Panc1 (cell line): ENCODE measurements at regions not wholly inside any gene's neighbourhood (a gene's known extent, or its start where the extent isn't known, plus 50 kb on each side); places are given as distances from the start of the nearest gene placed in this dataset.

Experiments
- ATAC-seq: fragments of 200-7000 bp; cut with Tn5 transposase; 2 replicates; pipeline ENCODE4 v1.9.1; 2020; ENCODE audit warnings: mild to moderate bottlenecking, moderate library complexity
- BruUV-seq: library from RNA; stranded (reverse); fragments of 400-500 nt; replicated peaks from 2 replicates; lab custom pipeline; 2021; lab: Mats Ljungman, UMichigan
- CTCF ChIA-PET: fragments of 300-600 bp; sonication (Branson Sonifier 250); formaldehyde crosslinking; loops from one replicate; lab custom pipeline; 2022; ENCODE audit warnings: antibody characterized with exemption; lab: Charles Lee
- POLR2A ChIA-PET: fragments of 300-600 bp; sonication (Branson Sonifier 250); formaldehyde crosslinking; loops from one replicate; lab custom pipeline; 2022; ENCODE audit warnings: antibody characterized with exemption; lab: Charles Lee
- DNase-seq: peaks from one replicate; pipeline ENCODE4 v3.0.0-alpha.2; 2010; ENCODE audit warnings: low read depth, low spot score
- H3K27ac ChIP-seq: 2 replicates; pipeline ENCODE4 v1.5.1; 2011; ENCODE audit warnings: mild to moderate bottlenecking, low read length, inconsistent platforms
- H3K27me3 ChIP-seq: fragments of 200-500 bp; sonication (Bioruptor generic); 2 replicates; pipeline ENCODE4 v1.6.0; 2014; ENCODE audit warnings: low read length, inconsistent platforms; ENCODE audit not compliant: control insufficient read depth, insufficient read depth
- H3K36me3 ChIP-seq: fragments of 200-500 bp; sonication (Bioruptor generic); 2 replicates; pipeline ENCODE4 v1.5.1; 2014; ENCODE audit warnings: inconsistent platforms, mild to moderate bottlenecking, low read length, moderate library complexity; ENCODE audit not compliant: control insufficient read depth, insufficient read depth
- H3K4me1 ChIP-seq: 2 replicates; pipeline ENCODE4 v1.5.1; 2011; ENCODE audit warnings: inconsistent platforms, mild to moderate bottlenecking, low read length, moderate library complexity; ENCODE audit not compliant: control insufficient read depth, insufficient read depth
- H3K4me3 ChIP-seq, 2 experiments: 2 replicates each; pipeline ENCODE4 v1.5.1; 2011 to 2012; ENCODE audit warnings: low read depth in 2 of 2, low read length in 2 of 2, mild to moderate bottlenecking in 2 of 2, inconsistent platforms in 1 of 2, moderate library complexity in 1 of 2
- H3K9me3 ChIP-seq: fragments of 200-500 bp; sonication (Bioruptor generic); 2 replicates; pipeline ENCODE4 v1.5.1; 2014; ENCODE audit warnings: low read depth, mild to moderate bottlenecking, inconsistent platforms, low read length, moderate library complexity; ENCODE audit not compliant: control insufficient read depth, insufficient read depth
- POLR2AphosphoS5 ChIP-seq: IDR thresholded peaks from 2 replicates; pipeline ENCODE4 v1.6.1; 2012; ENCODE audit warnings: mild to moderate bottlenecking, low read depth, low read length, moderate library complexity
- SIN3A ChIP-seq: IDR thresholded peaks from 2 replicates; pipeline ENCODE4 v1.6.1; 2012; ENCODE audit warnings: low read depth, mild to moderate bottlenecking, low read length, moderate library complexity, borderline replicate concordance; ENCODE audit not compliant: insufficient read depth
- TCF7L2 ChIP-seq: IDR thresholded peaks from 2 replicates; pipeline ENCODE4 v1.6.1; 2011; ENCODE audit warnings: mild to moderate bottlenecking, low read depth, low read length, inconsistent platforms
- in situ Hi-C: cut with HindIII; loops from 2 replicates; pipeline ENCODE4 v1.10.0; 2016; ENCODE audit warnings: low sequenced_read_pairs, low pct_unique_long_range_greater_than_20kb
- intact Hi-C: fragments of 100-400 bp; cut with micrococcal nuclease; formaldehyde crosslinking; loops from one replicate; pipeline ENCODE4 v1.10.0; 2022; ENCODE audit not compliant: unreplicated experiment
- TF ChIP-seq, protein P1 (sequence below): fragments of 450-650 bp; IDR thresholded peaks from 2 replicates; pipeline ENCODE4 v1.5.1; 2017; ENCODE audit warnings: mild to moderate bottlenecking
- TF ChIP-seq, protein P2 (sequence below), 2 experiments: IDR thresholded peaks; 2 replicates each; pipeline ENCODE4 v1.6.1; 2011 to 2012; ENCODE audit warnings: low read depth in 2 of 2, control low read depth in 1 of 2, low read length in 1 of 2, mild to moderate bottlenecking in 1 of 2, moderate library complexity in 1 of 2; ENCODE audit not compliant: insufficient read depth in 1 of 2

- no peaks in the 10 kb centered on the region for H3K9me3 ChIP-seq
- intact Hi-C loops, result no loop called here
- TF ChIP-seq TCF7L2, result no peak
- no peak for TF ChIP-seq POLR2AphosphoS5
- TF ChIP-seq, protein P1, sequence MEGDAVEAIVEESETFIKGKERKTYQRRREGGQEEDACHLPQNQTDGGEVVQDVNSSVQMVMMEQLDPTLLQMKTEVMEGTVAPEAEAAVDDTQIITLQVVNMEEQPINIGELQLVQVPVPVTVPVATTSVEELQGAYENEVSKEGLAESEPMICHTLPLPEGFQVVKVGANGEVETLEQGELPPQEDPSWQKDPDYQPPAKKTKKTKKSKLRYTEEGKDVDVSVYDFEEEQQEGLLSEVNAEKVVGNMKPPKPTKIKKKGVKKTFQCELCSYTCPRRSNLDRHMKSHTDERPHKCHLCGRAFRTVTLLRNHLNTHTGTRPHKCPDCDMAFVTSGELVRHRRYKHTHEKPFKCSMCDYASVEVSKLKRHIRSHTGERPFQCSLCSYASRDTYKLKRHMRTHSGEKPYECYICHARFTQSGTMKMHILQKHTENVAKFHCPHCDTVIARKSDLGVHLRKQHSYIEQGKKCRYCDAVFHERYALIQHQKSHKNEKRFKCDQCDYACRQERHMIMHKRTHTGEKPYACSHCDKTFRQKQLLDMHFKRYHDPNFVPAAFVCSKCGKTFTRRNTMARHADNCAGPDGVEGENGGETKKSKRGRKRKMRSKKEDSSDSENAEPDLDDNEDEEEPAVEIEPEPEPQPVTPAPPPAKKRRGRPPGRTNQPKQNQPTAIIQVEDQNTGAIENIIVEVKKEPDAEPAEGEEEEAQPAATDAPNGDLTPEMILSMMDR, result no peak
- no peak for TF ChIP-seq SIN3A
- TF ChIP-seq, protein P2, sequence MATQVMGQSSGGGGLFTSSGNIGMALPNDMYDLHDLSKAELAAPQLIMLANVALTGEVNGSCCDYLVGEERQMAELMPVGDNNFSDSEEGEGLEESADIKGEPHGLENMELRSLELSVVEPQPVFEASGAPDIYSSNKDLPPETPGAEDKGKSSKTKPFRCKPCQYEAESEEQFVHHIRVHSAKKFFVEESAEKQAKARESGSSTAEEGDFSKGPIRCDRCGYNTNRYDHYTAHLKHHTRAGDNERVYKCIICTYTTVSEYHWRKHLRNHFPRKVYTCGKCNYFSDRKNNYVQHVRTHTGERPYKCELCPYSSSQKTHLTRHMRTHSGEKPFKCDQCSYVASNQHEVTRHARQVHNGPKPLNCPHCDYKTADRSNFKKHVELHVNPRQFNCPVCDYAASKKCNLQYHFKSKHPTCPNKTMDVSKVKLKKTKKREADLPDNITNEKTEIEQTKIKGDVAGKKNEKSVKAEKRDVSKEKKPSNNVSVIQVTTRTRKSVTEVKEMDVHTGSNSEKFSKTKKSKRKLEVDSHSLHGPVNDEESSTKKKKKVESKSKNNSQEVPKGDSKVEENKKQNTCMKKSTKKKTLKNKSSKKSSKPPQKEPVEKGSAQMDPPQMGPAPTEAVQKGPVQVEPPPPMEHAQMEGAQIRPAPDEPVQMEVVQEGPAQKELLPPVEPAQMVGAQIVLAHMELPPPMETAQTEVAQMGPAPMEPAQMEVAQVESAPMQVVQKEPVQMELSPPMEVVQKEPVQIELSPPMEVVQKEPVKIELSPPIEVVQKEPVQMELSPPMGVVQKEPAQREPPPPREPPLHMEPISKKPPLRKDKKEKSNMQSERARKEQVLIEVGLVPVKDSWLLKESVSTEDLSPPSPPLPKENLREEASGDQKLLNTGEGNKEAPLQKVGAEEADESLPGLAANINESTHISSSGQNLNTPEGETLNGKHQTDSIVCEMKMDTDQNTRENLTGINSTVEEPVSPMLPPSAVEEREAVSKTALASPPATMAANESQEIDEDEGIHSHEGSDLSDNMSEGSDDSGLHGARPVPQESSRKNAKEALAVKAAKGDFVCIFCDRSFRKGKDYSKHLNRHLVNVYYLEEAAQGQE (IDR thresholded peaks at IDR 0.05; ENCODE audit: insufficient read depth in 1 of 2, low read depth in 2 of 2, low read length in 1 of 2), result no peak
- ChIA-PET POLR2A (no interaction called here), CTCF (no interaction called here)
- no peaks in the 10 kb centered on the region for H3K36me3 ChIP-seq
- H3K27me3 ChIP-seq, result no peaks in the 10 kb centered on the region
- no peak overlapping the region for H3K27ac ChIP-seq
- no peak for ATAC-seq
- BruUV-seq, result no TSS peak
- H3K4me3 ChIP-seq, result no peak overlapping the region
- no peak for DNase-seq
- in situ Hi-C loops, result no loop called here
- no peaks in the 10 kb centered on the region for H3K4me1 ChIP-seq
These were observed 278.6 kb downstream of the FOXG1 start for GRCh38 chr14:29045237-29045636.

GRCh38 chr14:29054119-29054518 lies 287.5 kb downstream of the FOXG1 start:
- BruUV-seq, result no TSS peak
- Histone ChIP-seq H3K36me3 (no peaks in the 10 kb centered on the region), H3K4me1 (no peaks in the 10 kb centered on the region), H3K9me3 (no peaks in the 10 kb centered on the region), H3K27me3 (no peaks in the 10 kb centered on the region), H3K27ac (no peak overlapping the region), H3K4me3 (no peak overlapping the region)
- POLR2A ChIA-PET, result no interaction called here
- DNase-seq (no peak), ATAC-seq (no peak)
- in situ Hi-C loops (no loop called here), intact Hi-C loops (no loop called here)
- CTCF ChIA-PET, result no interaction called here
- TF ChIP-seq TCF7L2 (no peak), POLR2AphosphoS5 (no peak), SIN3A (no peak)
- TF ChIP-seq, protein P2 (IDR thresholded peaks at IDR 0.05; ENCODE audit: insufficient read depth in 1 of 2, low read depth in 2 of 2, low read length in 1 of 2), result no peak
- TF ChIP-seq, protein P1, result no peak
